ENCODE measurements at regions not wholly inside any gene's neighbourhood (a gene's known extent, or its start where the extent isn't known, plus 50 kb on each side); places are given as distances from the start of the nearest gene placed in this dataset.

DNA sequence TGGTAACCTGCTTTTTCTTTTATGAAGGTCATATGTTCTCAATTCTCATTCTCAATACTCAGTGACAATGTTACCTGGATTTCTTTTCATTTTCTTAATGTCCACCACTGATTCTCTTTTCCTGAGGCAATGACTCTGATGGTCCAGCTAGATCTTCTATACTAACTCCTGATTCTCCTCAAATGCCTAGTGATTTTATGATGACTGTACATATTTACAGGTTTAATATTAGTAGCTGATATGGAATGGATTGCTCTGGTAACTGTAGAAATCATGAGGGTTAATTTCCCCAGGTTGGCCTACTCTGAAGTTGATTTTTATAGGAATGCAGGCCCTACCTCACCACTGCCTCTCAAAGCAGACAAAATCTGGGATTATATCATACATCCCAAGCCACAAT is 308.6 kb upstream of the CNR1 start:
- H3K36me3 ChIP-seq: no peaks in the 10 kb centered on the region
- in situ Hi-C loops (cut with MboI; ENCODE audit: low sequenced_read_pairs in 4 of 4) (no loop called here), intact Hi-C loops (cut with DNase I; ENCODE audit: low total_unique reads) (no loop called here)
- no peak for DNase-seq
- TF ChIP-seq POLR2A (IDR thresholded peaks at IDR 0.05): no peak
- TF ChIP-seq, protein P1, sequence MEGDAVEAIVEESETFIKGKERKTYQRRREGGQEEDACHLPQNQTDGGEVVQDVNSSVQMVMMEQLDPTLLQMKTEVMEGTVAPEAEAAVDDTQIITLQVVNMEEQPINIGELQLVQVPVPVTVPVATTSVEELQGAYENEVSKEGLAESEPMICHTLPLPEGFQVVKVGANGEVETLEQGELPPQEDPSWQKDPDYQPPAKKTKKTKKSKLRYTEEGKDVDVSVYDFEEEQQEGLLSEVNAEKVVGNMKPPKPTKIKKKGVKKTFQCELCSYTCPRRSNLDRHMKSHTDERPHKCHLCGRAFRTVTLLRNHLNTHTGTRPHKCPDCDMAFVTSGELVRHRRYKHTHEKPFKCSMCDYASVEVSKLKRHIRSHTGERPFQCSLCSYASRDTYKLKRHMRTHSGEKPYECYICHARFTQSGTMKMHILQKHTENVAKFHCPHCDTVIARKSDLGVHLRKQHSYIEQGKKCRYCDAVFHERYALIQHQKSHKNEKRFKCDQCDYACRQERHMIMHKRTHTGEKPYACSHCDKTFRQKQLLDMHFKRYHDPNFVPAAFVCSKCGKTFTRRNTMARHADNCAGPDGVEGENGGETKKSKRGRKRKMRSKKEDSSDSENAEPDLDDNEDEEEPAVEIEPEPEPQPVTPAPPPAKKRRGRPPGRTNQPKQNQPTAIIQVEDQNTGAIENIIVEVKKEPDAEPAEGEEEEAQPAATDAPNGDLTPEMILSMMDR (IDR thresholded peaks at IDR 0.05 in 4 of 5, conservative IDR thresholded peaks at IDR 0.05 in 1 of 5): no peak
- no peaks in the 10 kb centered on the region for H3K27me3 ChIP-seq
- no peaks in the 10 kb centered on the region for H3K4me1 ChIP-seq
- ATAC-seq: no peak
- H3K27ac ChIP-seq: no peak overlapping the region
- no peak overlapping the region for H3K4me3 ChIP-seq
- H3K9me3 ChIP-seq: no peaks in the 10 kb centered on the region

GRCh38 chr6:88473589-88473988 is 307.4 kb upstream of the CNR1 start:
- Histone ChIP-seq H3K4me3 (no peak overlapping the region), H3K36me3 (no peaks in the 10 kb centered on the region), H3K4me1 (no peaks in the 10 kb centered on the region), H3K27ac (no peak overlapping the region), H3K9me3 (no peaks in the 10 kb centered on the region), H3K27me3 (no peaks in the 10 kb centered on the region)
- no peak for DNase-seq
- no peak for TF ChIP-seq POLR2A (IDR thresholded peaks at IDR 0.05)
- TF ChIP-seq, protein P1 (IDR thresholded peaks at IDR 0.05 in 4 of 5, conservative IDR thresholded peaks at IDR 0.05 in 1 of 5): no peak
- ATAC-seq: no peak
- in situ Hi-C loops (cut with MboI; ENCODE audit: low sequenced_read_pairs in 4 of 4) (no loop called here), intact Hi-C loops (cut with DNase I; ENCODE audit: low total_unique reads) (no loop called here)

GRCh38 chr6:88472851-88473525 is 306.8 kb upstream of the CNR1 start:
- H3K27ac ChIP-seq: no peak overlapping the region
- TF ChIP-seq, protein P1 (IDR thresholded peaks at IDR 0.05 in 4 of 5, conservative IDR thresholded peaks at IDR 0.05 in 1 of 5): no peak
- TF ChIP-seq POLR2A (IDR thresholded peaks at IDR 0.05): no peak
- no peaks in the 10 kb centered on the region for H3K27me3 ChIP-seq
- intact Hi-C loops (cut with DNase I; ENCODE audit: low total_unique reads) (no loop called here), in situ Hi-C loops (cut with MboI; ENCODE audit: low sequenced_read_pairs in 4 of 4) (no loop called here)
- ATAC-seq: no peak
- H3K4me3 ChIP-seq: no peak overlapping the region
- H3K36me3 ChIP-seq: no peaks in the 10 kb centered on the region
- no peaks in the 10 kb centered on the region for H3K4me1 ChIP-seq
- DNase-seq: no peak
- no peaks in the 10 kb centered on the region for H3K9me3 ChIP-seq

DNA sequence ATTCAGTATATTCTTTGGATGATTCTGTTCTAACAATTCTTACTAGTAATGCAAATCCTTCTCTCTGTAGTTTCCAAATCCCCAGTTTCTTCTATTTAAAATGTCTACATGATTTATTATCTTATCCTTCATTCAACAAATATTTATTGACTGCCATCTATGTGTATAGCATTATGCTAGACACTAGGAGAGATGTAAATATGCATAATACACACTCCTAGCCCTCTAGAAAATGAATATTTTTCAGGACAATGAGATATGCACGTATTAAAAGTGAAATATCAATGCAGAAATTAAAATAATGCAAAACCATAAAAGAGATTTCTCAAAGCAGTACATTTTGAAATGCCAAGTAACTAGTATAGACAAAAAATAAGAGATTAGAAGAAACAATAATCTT is 293.5 kb upstream of the CNR1 start:
- Histone ChIP-seq H3K36me3 (no peaks in the 10 kb centered on the region), H3K9me3 (no peaks in the 10 kb centered on the region), H3K27me3 (no peaks in the 10 kb centered on the region), H3K4me1 (no peaks in the 10 kb centered on the region), H3K4me3 (no peak overlapping the region), H3K27ac (no peak overlapping the region)
- intact Hi-C loops (cut with DNase I; ENCODE audit: low total_unique reads): no loop called here
- in situ Hi-C loops (cut with MboI; ENCODE audit: low sequenced_read_pairs in 4 of 4): no loop called here
- no peak for DNase-seq
- ATAC-seq: no peak
- TF ChIP-seq, protein P1 (IDR thresholded peaks at IDR 0.05 in 4 of 5, conservative IDR thresholded peaks at IDR 0.05 in 1 of 5): no peak
- no peak for TF ChIP-seq POLR2A (IDR thresholded peaks at IDR 0.05)

DNA sequence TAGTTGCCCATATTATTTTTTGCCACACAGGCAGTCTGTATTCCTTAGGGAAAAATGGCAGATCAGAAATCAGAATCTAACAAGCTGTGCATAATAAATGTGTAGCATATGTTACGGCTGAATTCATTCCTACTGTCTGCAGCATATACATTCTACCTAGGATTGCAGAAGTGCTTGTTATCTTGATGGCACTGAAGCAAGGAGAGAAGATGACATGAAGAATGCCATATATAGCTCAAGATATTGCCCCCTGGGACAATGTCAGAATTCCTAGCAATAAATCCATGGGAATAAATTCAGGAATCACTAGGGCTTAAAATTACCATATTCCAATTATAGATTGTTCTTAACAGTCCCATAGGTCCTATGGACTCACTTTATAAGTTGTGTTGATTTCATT is 293.0 kb upstream of the CNR1 start:
- in situ Hi-C loops (cut with MboI; ENCODE audit: low sequenced_read_pairs in 4 of 4): no loop called here
- intact Hi-C loops (cut with DNase I; ENCODE audit: low total_unique reads): no loop called here
- TF ChIP-seq, protein P1 (IDR thresholded peaks at IDR 0.05 in 4 of 5, conservative IDR thresholded peaks at IDR 0.05 in 1 of 5): no peak
- TF ChIP-seq POLR2A (IDR thresholded peaks at IDR 0.05): no peak
- Histone ChIP-seq H3K36me3 (no peaks in the 10 kb centered on the region), H3K4me3 (no peak overlapping the region), H3K4me1 (no peaks in the 10 kb centered on the region), H3K27ac (no peak overlapping the region), H3K9me3 (no peaks in the 10 kb centered on the region), H3K27me3 (no peaks in the 10 kb centered on the region)
- ATAC-seq: no peak
- no peak for DNase-seq

Data from gastrocnemius medialis (tissue), 4 donors.